ENCODE measurements at regions not wholly inside any gene's neighbourhood (a gene's known extent, or its start where the extent isn't known, plus 50 kb on each side); places are given as distances from the start of the nearest gene placed in this dataset.
"Not testable (repeated sequence)": the region's sequence is repeated elsewhere in the genome, so short reads cannot be mapped to it uniquely, and the experiment has no call there.

- no peak for TF ChIP-seq CTCF (IDR thresholded peaks at IDR 0.05)
- H3K36me3 ChIP-seq: no peaks in the 10 kb centered on the region
- H3K27ac ChIP-seq: no peak overlapping the region
Observed at GRCh38 chr1:227508431-227508830, 54.9 kb upstream of the ZNF678 start.

GRCh38 chr1:227506490-227507393, 56.6 kb upstream of the ZNF678 start:
- H3K9me3 ChIP-seq; H3K36me3 ChIP-seq; DNase-seq; ATAC-seq; intact Hi-C loops (cut with DNase I); H3K27me3 ChIP-seq; H3K4me3 ChIP-seq; H3K4me1 ChIP-seq; H3K27ac ChIP-seq: not testable (repeated sequence)

More at GRCh38 chr1:227508431-227508830, 54.9 kb upstream of the ZNF678 start:
- H3K27me3 ChIP-seq: no peaks in the 10 kb centered on the region
- no peak overlapping the region for H3K4me3 ChIP-seq
- H3K4me1 ChIP-seq: no peaks in the 10 kb centered on the region
- intact Hi-C loops (cut with DNase I): no loop called here
- DNase-seq (no peak), ATAC-seq (no peak)
- H3K9me3 ChIP-seq: no peaks in the 10 kb centered on the region

- H3K9me3 ChIP-seq; DNase-seq; H3K4me1 ChIP-seq; H3K27me3 ChIP-seq; H3K27ac ChIP-seq; H3K4me3 ChIP-seq; intact Hi-C loops (cut with DNase I); ATAC-seq; H3K36me3 ChIP-seq: not testable (repeated sequence)
Observed at GRCh38 chr1:227496045-227496444, 67.3 kb upstream of the ZNF678 start.

GRCh38 chr1:227493863-227494551, 69.3 kb upstream of the ZNF678 start:
- DNase-seq; H3K27ac ChIP-seq; H3K4me3 ChIP-seq; ATAC-seq; intact Hi-C loops (cut with DNase I); H3K36me3 ChIP-seq; H3K27me3 ChIP-seq; H3K4me1 ChIP-seq; H3K9me3 ChIP-seq: not testable (repeated sequence)

GRCh38 chr1:227490478-227490877, 72.9 kb upstream of the ZNF678 start:
- DNase-seq (no peak), ATAC-seq (no peak)
- no peak overlapping the region for H3K4me3 ChIP-seq
- TF ChIP-seq CTCF (IDR thresholded peaks at IDR 0.05): no peak
- no peaks in the 10 kb centered on the region for H3K27me3 ChIP-seq
- no peaks in the 10 kb centered on the region for H3K9me3 ChIP-seq
- H3K36me3 ChIP-seq: no peaks in the 10 kb centered on the region
- intact Hi-C loops (cut with DNase I): no loop called here
- H3K27ac ChIP-seq: no peak overlapping the region
- H3K4me1 ChIP-seq: no peaks in the 10 kb centered on the region

- H3K27me3 ChIP-seq: no peaks in the 10 kb centered on the region
- intact Hi-C loops (cut with DNase I): no loop called here
- H3K27ac ChIP-seq: no peak overlapping the region
- H3K4me1 ChIP-seq: no peaks in the 10 kb centered on the region
- no peak for TF ChIP-seq CTCF (IDR thresholded peaks at IDR 0.05)
- no peaks in the 10 kb centered on the region for H3K36me3 ChIP-seq
- DNase-seq (no peak), ATAC-seq (no peak)
- H3K4me3 ChIP-seq: no peak overlapping the region
- no peaks in the 10 kb centered on the region for H3K9me3 ChIP-seq
Observed at GRCh38 chr1:227490001-227490400, 73.4 kb upstream of the ZNF678 start.

GRCh38 chr1:227489572-227489971, 73.8 kb upstream of the ZNF678 start:
- TF ChIP-seq CTCF (IDR thresholded peaks at IDR 0.05): no peak
- no peaks in the 10 kb centered on the region for H3K9me3 ChIP-seq
- ATAC-seq: no peak
- no peaks in the 10 kb centered on the region for H3K4me1 ChIP-seq
- no peaks in the 10 kb centered on the region for H3K36me3 ChIP-seq
- H3K27me3 ChIP-seq: no peaks in the 10 kb centered on the region
- DNase-seq: no peak
- no peak overlapping the region for H3K4me3 ChIP-seq
- H3K27ac ChIP-seq: no peak overlapping the region
- intact Hi-C loops (cut with DNase I): loop anchor here (10.0 kb wide), 1 partner anchor 455 kb away; the partner anchor contains the start of gene WNT9A

Data from upper lobe of right lung (tissue), 1 donor.